ENCODE measurements at regions not wholly inside any gene's neighbourhood (a gene's known extent, or its start where the extent isn't known, plus 50 kb on each side); places are given as distances from the start of the nearest gene placed in this dataset.
"Not testable (repeated sequence)": the region's sequence is repeated elsewhere in the genome, so short reads cannot be mapped to it uniquely, and the experiment has no call there.

DNA sequence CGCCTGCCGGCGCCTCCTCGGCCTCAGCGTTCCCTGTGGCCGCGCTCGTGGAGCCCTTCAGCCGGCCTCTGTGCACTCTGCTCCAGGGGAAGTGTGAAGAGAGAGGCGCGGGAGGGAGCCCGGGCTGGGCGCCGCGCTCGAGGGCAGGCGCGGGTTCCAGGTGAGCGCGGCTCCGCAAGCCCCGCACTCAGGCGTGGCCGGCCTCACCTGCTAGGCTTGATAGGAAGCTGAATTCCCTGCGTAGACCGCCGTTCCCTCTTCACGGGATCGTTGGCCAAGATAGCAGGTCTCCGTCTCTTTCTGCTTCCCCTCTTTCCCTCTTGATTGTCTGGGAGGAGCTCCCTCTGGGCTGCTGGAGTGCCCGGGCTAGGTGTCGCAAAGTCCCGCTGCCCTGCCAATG lies 89.7 kb downstream of the ASCL4 start:
- Histone ChIP-seq H3K4me1 (ENCODE audit: low read length) (no peaks in the 10 kb centered on the region), H3F3A (ENCODE audit: insufficient read depth, low read length) (no peaks in the 10 kb centered on the region), H3K9me2 (replicated peaks; ENCODE audit: insufficient read depth, low read length) (no peaks in the 10 kb centered on the region), H3K27me3 (replicated peaks; ENCODE audit: insufficient read depth, low read length) (no peaks in the 10 kb centered on the region), H2AFZ (ENCODE audit: low read length) (no peak overlapping the region), H3K27ac (ENCODE audit: low read length) (no peak overlapping the region), H3K4me2 (ENCODE audit: low read depth, low read length) (no peak overlapping the region), H3K9ac (ENCODE audit: low read length) (no peak overlapping the region), H3K79me2 (ENCODE audit: low read length) (no peaks in the 10 kb centered on the region), H4K20me1 (ENCODE audit: insufficient read depth, low read length) (no peaks in the 10 kb centered on the region), H3K36me3 (replicated peaks; ENCODE audit: insufficient read depth, low read length) (no peaks in the 10 kb centered on the region), H3K9me3 (replicated peaks; ENCODE audit: insufficient read depth, low read length) (no peaks in the 10 kb centered on the region), H3K4me3 (ENCODE audit: low read length) (no peak overlapping the region)
- TF ChIP-seq EZH2phosphoT487 (IDR thresholded peaks at IDR 0.05; ENCODE audit: low read length) (no peak), EZH2 (optimal IDR thresholded peaks at IDR 0.05; ENCODE audit: low read depth, low read length) (no peak), CTCF (IDR thresholded peaks at IDR 0.05; ENCODE audit: low read length) (no peak)
- no peak for DNase-seq

GRCh38 chr12:107864727-107865126 lies 90.2 kb downstream of the ASCL4 start:
- H3K4me3 ChIP-seq (ENCODE audit: low read length); H3K36me3 ChIP-seq (replicated peaks; ENCODE audit: insufficient read depth, low read length); H3K27me3 ChIP-seq (replicated peaks; ENCODE audit: insufficient read depth, low read length); H3K79me2 ChIP-seq (ENCODE audit: low read length); H3K4me2 ChIP-seq (ENCODE audit: low read depth, low read length); H3F3A ChIP-seq (ENCODE audit: insufficient read depth, low read length); DNase-seq; H3K4me1 ChIP-seq (ENCODE audit: low read length); H3K9me2 ChIP-seq (replicated peaks; ENCODE audit: insufficient read depth, low read length); H4K20me1 ChIP-seq (ENCODE audit: insufficient read depth, low read length); H2AFZ ChIP-seq (ENCODE audit: low read length); H3K27ac ChIP-seq (ENCODE audit: low read length); H3K9me3 ChIP-seq (replicated peaks; ENCODE audit: insufficient read depth, low read length); H3K9ac ChIP-seq (ENCODE audit: low read length): not testable (repeated sequence)

- no peaks in the 10 kb centered on the region for H3K9me3 ChIP-seq (replicated peaks; ENCODE audit: insufficient read depth, low read length)
- H2AFZ ChIP-seq (ENCODE audit: low read length), result no peak overlapping the region
- no peaks in the 10 kb centered on the region for H3K9me2 ChIP-seq (replicated peaks; ENCODE audit: insufficient read depth, low read length)
Measured at GRCh38 chr12:107873223-107873622, 98.7 kb downstream of the ASCL4 start.

More at GRCh38 chr12:107873223-107873622, 98.7 kb downstream of the ASCL4 start:
- no peak overlapping the region for H3K4me3 ChIP-seq (ENCODE audit: low read length)
- no peak overlapping the region for H3K27ac ChIP-seq (ENCODE audit: low read length)
- H4K20me1 ChIP-seq (ENCODE audit: insufficient read depth, low read length), result no peaks in the 10 kb centered on the region
- no peak for DNase-seq
- TF ChIP-seq EZH2phosphoT487 (IDR thresholded peaks at IDR 0.05; ENCODE audit: low read length), result no peak
- TF ChIP-seq EZH2 (optimal IDR thresholded peaks at IDR 0.05; ENCODE audit: low read depth, low read length), result no peak
- TF ChIP-seq CTCF (IDR thresholded peaks at IDR 0.05; ENCODE audit: low read length), result no peak
- peaks cover 7% of the 10 kb centered on the region; the same call in 1 of the 2 replicates for H3K4me1 ChIP-seq (ENCODE audit: low read length)
- H3F3A ChIP-seq (ENCODE audit: insufficient read depth, low read length), result no peaks in the 10 kb centered on the region; the same call in 1 of the 2 replicates
- no peaks in the 10 kb centered on the region for H3K27me3 ChIP-seq (replicated peaks; ENCODE audit: insufficient read depth, low read length)
- no peaks in the 10 kb centered on the region for H3K36me3 ChIP-seq (replicated peaks; ENCODE audit: insufficient read depth, low read length)
- no peaks in the 10 kb centered on the region for H3K79me2 ChIP-seq (ENCODE audit: low read length)
- H3K9ac ChIP-seq (ENCODE audit: low read length), result no peak overlapping the region
- H3K4me2 ChIP-seq (ENCODE audit: low read depth, low read length), result no peak overlapping the region
